ENCODE measurements at regions not wholly inside any gene's neighbourhood (a gene's known extent, or its start where the extent isn't known, plus 50 kb on each side); places are given as distances from the start of the nearest gene placed in this dataset.

DNA sequence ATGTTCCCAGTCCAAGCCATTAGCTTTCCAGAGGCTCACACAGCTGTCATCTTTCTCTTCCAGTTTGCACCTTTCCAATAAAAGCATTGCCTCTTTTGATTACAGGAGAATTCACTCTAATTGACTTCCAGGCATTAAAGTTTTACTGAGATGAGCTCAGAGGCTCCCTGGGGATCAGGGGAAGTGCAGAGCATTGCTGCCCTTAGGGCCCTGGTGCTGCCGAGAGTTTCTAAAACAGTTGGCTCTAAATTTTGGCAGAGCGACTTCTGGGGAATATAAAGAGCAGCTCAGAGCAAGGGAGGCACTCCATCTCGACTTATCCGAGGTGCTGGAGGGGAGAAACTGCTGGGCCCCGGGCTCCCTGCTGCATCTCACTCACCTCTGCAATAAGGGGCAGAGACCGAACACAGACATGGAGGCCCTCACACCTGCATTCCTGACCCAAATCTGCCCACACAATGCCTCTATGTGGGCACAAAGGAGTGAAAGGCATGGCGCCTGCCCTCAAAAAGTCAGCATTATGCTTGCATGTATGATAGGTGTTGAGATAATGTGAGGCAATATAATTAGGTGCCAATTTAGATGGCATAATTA is 61.7 kb downstream of the SCN11A start:
- no peaks in the 10 kb centered on the region for H3K27me3 ChIP-seq (ENCODE audit: control insufficient read depth, insufficient read depth, low read length)
- TF ChIP-seq, protein P1, sequence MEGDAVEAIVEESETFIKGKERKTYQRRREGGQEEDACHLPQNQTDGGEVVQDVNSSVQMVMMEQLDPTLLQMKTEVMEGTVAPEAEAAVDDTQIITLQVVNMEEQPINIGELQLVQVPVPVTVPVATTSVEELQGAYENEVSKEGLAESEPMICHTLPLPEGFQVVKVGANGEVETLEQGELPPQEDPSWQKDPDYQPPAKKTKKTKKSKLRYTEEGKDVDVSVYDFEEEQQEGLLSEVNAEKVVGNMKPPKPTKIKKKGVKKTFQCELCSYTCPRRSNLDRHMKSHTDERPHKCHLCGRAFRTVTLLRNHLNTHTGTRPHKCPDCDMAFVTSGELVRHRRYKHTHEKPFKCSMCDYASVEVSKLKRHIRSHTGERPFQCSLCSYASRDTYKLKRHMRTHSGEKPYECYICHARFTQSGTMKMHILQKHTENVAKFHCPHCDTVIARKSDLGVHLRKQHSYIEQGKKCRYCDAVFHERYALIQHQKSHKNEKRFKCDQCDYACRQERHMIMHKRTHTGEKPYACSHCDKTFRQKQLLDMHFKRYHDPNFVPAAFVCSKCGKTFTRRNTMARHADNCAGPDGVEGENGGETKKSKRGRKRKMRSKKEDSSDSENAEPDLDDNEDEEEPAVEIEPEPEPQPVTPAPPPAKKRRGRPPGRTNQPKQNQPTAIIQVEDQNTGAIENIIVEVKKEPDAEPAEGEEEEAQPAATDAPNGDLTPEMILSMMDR (IDR thresholded peaks at IDR 0.05; ENCODE audit: insufficient read depth, low read length, poor library complexity, severe bottlenecking), result no peak
- no peaks in the 10 kb centered on the region for H3K36me3 ChIP-seq (ENCODE audit: control insufficient read depth, insufficient read depth, low read length)
- no peak overlapping the region for H3K4me3 ChIP-seq (ENCODE audit: low read depth, low read length)
- no peak for DNase-seq (ENCODE audit: low read depth)

- Histone ChIP-seq H3K4me3 (ENCODE audit: low read depth, low read length) (no peak overlapping the region), H3K27me3 (ENCODE audit: control insufficient read depth, insufficient read depth, low read length) (no peaks in the 10 kb centered on the region), H3K36me3 (ENCODE audit: control insufficient read depth, insufficient read depth, low read length) (no peaks in the 10 kb centered on the region)
- TF ChIP-seq, protein P1 (IDR thresholded peaks at IDR 0.05; ENCODE audit: insufficient read depth, low read length, poor library complexity, severe bottlenecking), result no peak
- DNase-seq (ENCODE audit: low read depth), result no peak
Measured at GRCh38 chr3:38988955-38989354, 62.8 kb downstream of the SCN11A start.

DNA sequence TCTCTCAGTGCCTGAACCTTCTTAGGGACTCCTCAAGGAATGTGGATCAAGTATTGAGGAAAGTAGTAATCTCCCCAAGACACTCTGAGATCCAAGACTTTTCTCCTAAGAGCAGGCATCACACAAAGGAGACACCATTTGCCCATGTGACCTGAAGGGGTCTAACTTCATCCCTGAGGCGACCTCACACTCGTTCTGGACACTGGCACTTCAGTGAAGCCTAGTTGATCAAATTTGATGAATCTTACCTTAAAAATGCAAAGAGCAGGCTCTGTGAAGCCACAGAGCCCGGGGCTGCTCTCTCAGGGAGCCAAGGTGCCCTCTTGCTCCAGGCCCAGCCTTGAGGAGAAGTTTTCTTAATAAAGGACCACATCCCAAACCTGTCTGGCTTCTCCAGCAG is 64.3 kb downstream of the SCN11A start:
- Histone ChIP-seq H3K4me3 (ENCODE audit: low read depth, low read length) (no peak overlapping the region), H3K36me3 (ENCODE audit: control insufficient read depth, insufficient read depth, low read length) (no peaks in the 10 kb centered on the region), H3K27me3 (ENCODE audit: control insufficient read depth, insufficient read depth, low read length) (no peaks in the 10 kb centered on the region)
- no peak for DNase-seq (ENCODE audit: low read depth)
- TF ChIP-seq, protein P1 (IDR thresholded peaks at IDR 0.05; ENCODE audit: insufficient read depth, low read length, poor library complexity, severe bottlenecking), result no peak

DNA sequence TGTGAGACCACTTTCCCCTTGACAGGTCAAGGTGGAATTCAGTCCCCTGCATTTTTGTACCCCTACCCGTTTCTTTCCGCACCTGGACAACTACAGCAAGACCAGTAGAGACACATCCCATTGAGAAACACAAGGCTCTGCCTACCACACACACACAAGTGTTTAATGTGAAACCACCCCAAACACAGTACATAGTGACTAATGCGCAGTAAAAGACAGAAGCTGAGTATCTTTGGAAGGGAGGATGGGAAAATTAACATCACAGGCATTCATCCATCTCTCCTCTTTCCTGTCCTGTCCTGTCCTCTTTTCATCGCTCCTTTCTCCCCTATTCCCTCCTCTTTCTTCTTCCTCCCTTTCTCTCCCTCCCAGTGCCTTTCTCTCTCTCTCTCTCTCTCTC is 64.8 kb downstream of the SCN11A start:
- DNase-seq (ENCODE audit: low read depth), result no peak
- no peaks in the 10 kb centered on the region for H3K36me3 ChIP-seq (ENCODE audit: control insufficient read depth, insufficient read depth, low read length)
- TF ChIP-seq, protein P1 (IDR thresholded peaks at IDR 0.05; ENCODE audit: insufficient read depth, low read length, poor library complexity, severe bottlenecking), result no peak
- no peak overlapping the region for H3K4me3 ChIP-seq (ENCODE audit: low read depth, low read length)
- no peaks in the 10 kb centered on the region for H3K27me3 ChIP-seq (ENCODE audit: control insufficient read depth, insufficient read depth, low read length)

- no peaks in the 10 kb centered on the region for H3K27me3 ChIP-seq (ENCODE audit: control insufficient read depth, insufficient read depth, low read length)
- H3K4me3 ChIP-seq (ENCODE audit: low read depth, low read length), result no peak overlapping the region
- DNase-seq (ENCODE audit: low read depth), result no peak
- no peaks in the 10 kb centered on the region for H3K36me3 ChIP-seq (ENCODE audit: control insufficient read depth, insufficient read depth, low read length)
- TF ChIP-seq, protein P1 (IDR thresholded peaks at IDR 0.05; ENCODE audit: insufficient read depth, low read length, poor library complexity, severe bottlenecking), result no peak
Measured at GRCh38 chr3:38985981-38986380, 65.8 kb downstream of the SCN11A start.

- Histone ChIP-seq H3K4me3 (ENCODE audit: low read depth, low read length) (no peak overlapping the region), H3K36me3 (ENCODE audit: control insufficient read depth, insufficient read depth, low read length) (no peaks in the 10 kb centered on the region), H3K27me3 (ENCODE audit: control insufficient read depth, insufficient read depth, low read length) (no peaks in the 10 kb centered on the region)
- no peak for DNase-seq (ENCODE audit: low read depth)
- TF ChIP-seq, protein P1 (IDR thresholded peaks at IDR 0.05; ENCODE audit: insufficient read depth, low read length, poor library complexity, severe bottlenecking), result no peak
Measured at GRCh38 chr3:38985581-38985980, 66.2 kb downstream of the SCN11A start.
